ENCODE measurements at regions not wholly inside any gene's neighbourhood (a gene's known extent, or its start where the extent isn't known, plus 50 kb on each side); places are given as distances from the start of the nearest gene placed in this dataset.

GRCh38 chr21:22490049-22490448 lies 1491.8 kb downstream of the NCAM2 start:
- no peak for TF ChIP-seq CTCF (IDR thresholded peaks at IDR 0.05; ENCODE audit: extremely low read depth, insufficient read depth, missing control alignments)
- in situ Hi-C loops (cut with MboI; ENCODE audit: low pct_unique_long_range_greater_than_20kb, low sequenced_read_pairs, unreplicated experiment): no loop called here
- no peak for DNase-seq (ENCODE audit: low spot score)

- no peak for TF ChIP-seq CTCF (IDR thresholded peaks at IDR 0.05; ENCODE audit: extremely low read depth, insufficient read depth, missing control alignments)
- no peak for DNase-seq (ENCODE audit: low spot score)
These were observed 1518.0 kb downstream of the NCAM2 start for GRCh38 chr21:22516230-22516629.

GRCh38 chr21:22535630-22536029 lies 1537.4 kb downstream of the NCAM2 start:
- TF ChIP-seq CTCF (IDR thresholded peaks at IDR 0.05; ENCODE audit: extremely low read depth, insufficient read depth, missing control alignments): no peak
- no peak for DNase-seq (ENCODE audit: low spot score)
- in situ Hi-C loops (cut with MboI; ENCODE audit: low pct_unique_long_range_greater_than_20kb, low sequenced_read_pairs, unreplicated experiment): no loop called here

More at GRCh38 chr21:22516230-22516629, 1518.0 kb downstream of the NCAM2 start:
- in situ Hi-C loops (cut with MboI; ENCODE audit: low pct_unique_long_range_greater_than_20kb, low sequenced_read_pairs, unreplicated experiment): no loop called here

DNA sequence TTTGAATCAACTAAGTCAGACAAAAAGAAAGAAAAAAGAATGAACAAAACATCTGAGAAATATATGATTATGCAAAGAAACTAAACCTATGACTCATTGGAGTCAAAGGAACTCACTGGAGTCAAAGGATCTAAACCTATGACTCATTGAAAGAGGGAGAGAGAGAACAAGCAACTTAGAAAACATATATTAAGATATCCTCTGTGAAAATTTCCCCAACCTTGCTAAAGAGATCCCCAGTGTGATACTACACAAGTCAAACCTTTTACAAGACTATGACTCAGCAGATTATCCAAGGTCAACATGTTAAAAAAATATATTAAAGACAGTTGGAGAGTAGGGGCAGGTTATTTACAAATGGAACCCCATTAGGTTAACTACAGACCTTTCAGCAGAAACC lies 1538.3 kb downstream of the NCAM2 start:
- DNase-seq (ENCODE audit: low spot score): no peak
- TF ChIP-seq CTCF (IDR thresholded peaks at IDR 0.05; ENCODE audit: extremely low read depth, insufficient read depth, missing control alignments): no peak
- in situ Hi-C loops (cut with MboI; ENCODE audit: low pct_unique_long_range_greater_than_20kb, low sequenced_read_pairs, unreplicated experiment): no loop called here

DNA sequence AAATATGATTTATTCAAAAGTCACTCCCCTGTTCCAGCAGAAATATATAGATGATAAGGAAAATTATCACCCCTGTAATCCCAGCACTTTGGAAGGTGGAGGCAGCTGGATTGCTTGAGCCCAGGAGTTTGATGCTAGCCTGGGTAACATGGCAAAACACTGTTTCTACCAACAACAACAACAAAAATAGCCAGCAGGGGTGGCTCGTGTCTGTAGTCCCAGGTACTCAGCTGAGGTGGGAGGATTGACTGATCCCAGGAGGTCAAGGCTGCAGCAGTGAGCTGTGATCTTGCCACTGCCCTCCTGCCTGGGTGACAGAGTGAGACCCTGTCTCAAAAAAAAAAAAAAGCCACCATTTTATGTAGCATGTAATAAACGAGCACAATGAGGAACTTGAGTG lies 1546.5 kb downstream of the NCAM2 start:
- in situ Hi-C loops (cut with MboI; ENCODE audit: low pct_unique_long_range_greater_than_20kb, low sequenced_read_pairs, unreplicated experiment): no loop called here
- TF ChIP-seq CTCF (IDR thresholded peaks at IDR 0.05; ENCODE audit: extremely low read depth, insufficient read depth, missing control alignments): no peak
- DNase-seq (ENCODE audit: low spot score): no peak

DNA sequence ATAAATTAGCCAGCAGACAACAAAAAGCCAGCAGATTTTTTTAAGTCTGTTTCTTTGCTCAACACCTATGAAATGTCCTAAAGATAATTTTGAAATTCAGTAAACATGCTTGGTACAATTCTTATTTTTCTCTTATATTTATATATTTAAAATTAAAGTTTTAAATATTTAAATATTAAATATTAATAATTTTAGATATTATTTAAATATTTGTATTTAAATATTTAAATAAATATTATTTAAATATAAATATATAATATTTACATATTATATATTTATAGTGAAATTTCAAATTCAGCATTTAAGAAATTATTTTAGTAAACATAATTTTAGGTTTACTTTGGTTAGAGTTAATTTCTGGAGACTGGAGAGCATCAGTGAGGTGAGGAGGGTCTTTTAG lies 1554.2 kb downstream of the NCAM2 start:
- no peak for TF ChIP-seq CTCF (IDR thresholded peaks at IDR 0.05; ENCODE audit: extremely low read depth, insufficient read depth, missing control alignments)
- in situ Hi-C loops (cut with MboI; ENCODE audit: low pct_unique_long_range_greater_than_20kb, low sequenced_read_pairs, unreplicated experiment): no loop called here
- no peak for DNase-seq (ENCODE audit: low spot score)
